ENCODE measurements at regions not wholly inside any gene's neighbourhood (a gene's known extent, or its start where the extent isn't known, plus 50 kb on each side); places are given as distances from the start of the nearest gene placed in this dataset.
"Not testable (repeated sequence)": the region's sequence is repeated elsewhere in the genome, so short reads cannot be mapped to it uniquely, and the experiment has no call there.

GRCh38 chr14:27845241-27845850 lies 921.2 kb upstream of the FOXG1 start:
- no peaks in the 10 kb centered on the region for H3K36me3 ChIP-seq (ENCODE audit: control insufficient read depth in 2 of 2, insufficient read depth in 2 of 2, low read length in 1 of 2)
- WGBS, 2 donors, result 95 to 96% methylated on average over 48 to 54 of the region's 54 CpGs
- no peaks in the 10 kb centered on the region for H3K27me3 ChIP-seq (ENCODE audit: control insufficient read depth in 1 of 2, insufficient read depth in 2 of 2, low read length in 2 of 2)
- no peak overlapping the region for H3K27ac ChIP-seq (ENCODE audit: low read depth in 2 of 2, low read length in 1 of 2)
- no peak overlapping the region for H3K4me3 ChIP-seq (ENCODE audit: low read depth in 1 of 2, low read length in 2 of 2)
- no peaks in the 10 kb centered on the region for H3K4me1 ChIP-seq (ENCODE audit: control insufficient read depth in 2 of 2, insufficient read depth in 2 of 2, low read length in 1 of 2)
- peaks cover 5 to 6% of the 10 kb centered on the region in 2 donors for H3K9me3 ChIP-seq (ENCODE audit: control insufficient read depth in 2 of 2, insufficient read depth in 1 of 2, low read depth in 1 of 2, low read length in 1 of 2)

DNA sequence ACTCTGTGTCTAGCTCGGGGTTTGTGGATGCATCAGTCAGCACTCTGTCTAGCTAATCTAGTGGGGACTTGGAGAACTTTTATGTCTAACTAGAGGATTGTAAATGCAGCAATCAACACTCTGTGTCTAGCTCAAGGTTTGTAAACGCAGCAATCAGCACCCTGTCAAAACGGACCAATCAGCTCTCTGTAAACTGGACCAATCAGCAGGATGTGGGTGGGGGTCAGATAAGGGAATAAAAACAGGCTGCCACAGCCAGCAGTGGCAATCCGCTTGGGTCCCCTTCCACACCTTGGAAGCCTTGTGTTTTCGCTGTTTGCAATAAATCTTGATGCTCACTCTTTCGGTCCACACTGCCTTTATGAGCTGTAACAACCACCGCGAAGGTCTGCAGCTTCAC lies 920.7 kb upstream of the FOXG1 start:
- Histone ChIP-seq H3K9me3 (ENCODE audit: control insufficient read depth in 2 of 2, insufficient read depth in 1 of 2, low read depth in 1 of 2, low read length in 1 of 2) (peaks cover 5 to 6% of the 10 kb centered on the region in 2 donors), H3K36me3 (ENCODE audit: control insufficient read depth in 2 of 2, insufficient read depth in 2 of 2, low read length in 1 of 2) (no peaks in the 10 kb centered on the region), H3K4me1 (ENCODE audit: control insufficient read depth in 2 of 2, insufficient read depth in 2 of 2, low read length in 1 of 2) (no peaks in the 10 kb centered on the region), H3K4me3 (ENCODE audit: low read depth in 1 of 2, low read length in 2 of 2) (no peak overlapping the region), H3K27ac (ENCODE audit: low read depth in 2 of 2, low read length in 1 of 2) (no peak overlapping the region), H3K27me3 (ENCODE audit: control insufficient read depth in 1 of 2, insufficient read depth in 2 of 2, low read length in 2 of 2) (no peaks in the 10 kb centered on the region)
- WGBS, 2 donors, result 86 to 87% methylated on average over 8 of the region's 8 CpGs

GRCh38 chr14:27847480-27847879 lies 919.1 kb upstream of the FOXG1 start:
- H3K4me3 ChIP-seq (ENCODE audit: low read depth in 1 of 2, low read length in 2 of 2); H3K4me1 ChIP-seq (ENCODE audit: control insufficient read depth in 2 of 2, insufficient read depth in 2 of 2, low read length in 1 of 2); H3K27me3 ChIP-seq (ENCODE audit: control insufficient read depth in 1 of 2, insufficient read depth in 2 of 2, low read length in 2 of 2); H3K36me3 ChIP-seq (ENCODE audit: control insufficient read depth in 2 of 2, insufficient read depth in 2 of 2, low read length in 1 of 2); H3K27ac ChIP-seq (ENCODE audit: low read depth in 2 of 2, low read length in 1 of 2); H3K9me3 ChIP-seq (ENCODE audit: control insufficient read depth in 2 of 2, insufficient read depth in 1 of 2, low read depth in 1 of 2, low read length in 1 of 2): not testable (repeated sequence)
- WGBS, 2 donors, result 94 to 95% methylated on average over 1 of the region's 1 CpG

DNA sequence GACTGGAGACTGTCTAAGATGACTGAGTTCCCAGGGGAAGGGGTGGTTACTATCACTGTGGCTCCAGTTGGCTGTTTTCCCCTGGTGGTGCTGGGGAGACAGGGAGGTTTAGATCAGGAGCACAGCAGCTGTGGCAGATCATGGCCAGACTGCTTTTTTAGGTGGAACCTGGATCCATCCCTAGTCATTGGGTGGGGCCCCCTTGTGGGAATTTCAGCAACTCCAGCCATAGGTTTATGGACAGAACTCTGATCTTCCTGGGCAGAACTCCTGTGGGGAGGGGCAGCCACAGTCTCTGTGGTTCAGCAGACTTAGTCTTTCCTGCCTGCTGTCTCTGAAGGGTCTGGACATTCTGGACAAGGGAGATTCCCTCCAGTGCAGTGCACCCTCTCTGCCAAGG lies 917.4 kb upstream of the FOXG1 start:
- not testable (repeated sequence) for H3K4me3 ChIP-seq (ENCODE audit: low read depth in 1 of 2, low read length in 2 of 2); H3K9me3 ChIP-seq (ENCODE audit: control insufficient read depth in 2 of 2, insufficient read depth in 1 of 2, low read depth in 1 of 2, low read length in 1 of 2); H3K36me3 ChIP-seq (ENCODE audit: control insufficient read depth in 2 of 2, insufficient read depth in 2 of 2, low read length in 1 of 2); H3K4me1 ChIP-seq (ENCODE audit: control insufficient read depth in 2 of 2, insufficient read depth in 2 of 2, low read length in 1 of 2); H3K27me3 ChIP-seq (ENCODE audit: control insufficient read depth in 1 of 2, insufficient read depth in 2 of 2, low read length in 2 of 2)
- H3K27ac ChIP-seq (ENCODE audit: low read depth in 2 of 2, low read length in 1 of 2), result peak overlapping the region in 1 of 2 donors; percentile 82

DNA sequence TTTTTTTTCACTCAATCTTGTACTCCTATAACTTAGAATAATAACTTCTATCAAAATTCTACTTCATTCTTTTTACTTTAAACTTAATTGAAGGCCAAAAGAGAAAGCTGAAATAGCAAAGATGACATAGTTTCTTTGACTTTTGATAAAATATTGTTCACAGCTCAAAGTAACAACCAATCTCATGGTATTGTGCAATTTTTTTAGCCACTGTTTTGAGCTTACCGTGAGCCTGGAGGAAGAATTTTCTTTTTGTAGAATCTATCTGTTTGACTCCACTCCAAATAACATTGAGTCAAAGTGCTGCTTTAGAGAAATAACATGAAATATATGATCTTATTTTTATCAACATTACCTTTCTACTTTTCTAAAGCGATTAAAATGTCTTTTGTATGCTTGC lies 903.9 kb upstream of the FOXG1 start:
- H3K9me3 ChIP-seq (ENCODE audit: control insufficient read depth in 2 of 2, insufficient read depth in 1 of 2, low read depth in 1 of 2, low read length in 1 of 2), result no peaks in the 10 kb centered on the region
- no peaks in the 10 kb centered on the region for H3K36me3 ChIP-seq (ENCODE audit: control insufficient read depth in 2 of 2, insufficient read depth in 2 of 2, low read length in 1 of 2)
- WGBS, 2 donors, result 79 to 80% methylated on average over 2 of the region's 2 CpGs
- no peaks in the 10 kb centered on the region for H3K4me1 ChIP-seq (ENCODE audit: control insufficient read depth in 2 of 2, insufficient read depth in 2 of 2, low read length in 1 of 2)
- H3K4me3 ChIP-seq (ENCODE audit: low read depth in 1 of 2, low read length in 2 of 2), result no peak overlapping the region
- no peak overlapping the region for H3K27ac ChIP-seq (ENCODE audit: low read depth in 2 of 2, low read length in 1 of 2)
- H3K27me3 ChIP-seq (ENCODE audit: control insufficient read depth in 1 of 2, insufficient read depth in 2 of 2, low read length in 2 of 2), result no peaks in the 10 kb centered on the region

DNA sequence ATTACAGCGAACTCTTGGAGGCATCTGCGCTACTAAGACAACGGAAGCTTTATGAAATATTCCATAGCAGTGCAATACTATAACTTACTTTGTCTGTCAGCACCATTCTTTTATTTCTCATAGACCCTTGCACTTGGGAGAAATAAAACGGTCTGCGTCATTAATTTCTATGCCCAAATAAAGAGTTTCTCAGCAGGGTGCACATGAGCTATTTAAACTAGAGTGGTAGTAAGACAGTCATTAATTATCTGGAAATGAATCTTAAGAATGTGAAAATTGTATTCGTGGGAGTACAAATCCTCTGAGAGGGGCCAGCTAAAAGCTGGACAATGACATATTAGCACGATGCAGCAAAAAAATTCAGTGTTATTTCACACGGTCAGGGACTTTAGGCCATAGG lies 903.4 kb upstream of the FOXG1 start:
- 80% methylated on average over 8 of the region's 8 CpGs for WGBS, 2 donors
- Histone ChIP-seq H3K4me3 (ENCODE audit: low read depth in 1 of 2, low read length in 2 of 2) (no peak overlapping the region), H3K27ac (ENCODE audit: low read depth in 2 of 2, low read length in 1 of 2) (no peak overlapping the region), H3K4me1 (ENCODE audit: control insufficient read depth in 2 of 2, insufficient read depth in 2 of 2, low read length in 1 of 2) (no peaks in the 10 kb centered on the region), H3K27me3 (ENCODE audit: control insufficient read depth in 1 of 2, insufficient read depth in 2 of 2, low read length in 2 of 2) (no peaks in the 10 kb centered on the region), H3K36me3 (ENCODE audit: control insufficient read depth in 2 of 2, insufficient read depth in 2 of 2, low read length in 1 of 2) (no peaks in the 10 kb centered on the region), H3K9me3 (ENCODE audit: control insufficient read depth in 2 of 2, insufficient read depth in 1 of 2, low read depth in 1 of 2, low read length in 1 of 2) (no peaks in the 10 kb centered on the region)

- Histone ChIP-seq H3K27me3 (ENCODE audit: control insufficient read depth in 1 of 2, insufficient read depth in 2 of 2, low read length in 2 of 2) (no peaks in the 10 kb centered on the region), H3K4me3 (ENCODE audit: low read depth in 1 of 2, low read length in 2 of 2) (no peak overlapping the region), H3K4me1 (ENCODE audit: control insufficient read depth in 2 of 2, insufficient read depth in 2 of 2, low read length in 1 of 2) (no peaks in the 10 kb centered on the region), H3K9me3 (ENCODE audit: control insufficient read depth in 2 of 2, insufficient read depth in 1 of 2, low read depth in 1 of 2, low read length in 1 of 2) (no peaks in the 10 kb centered on the region), H3K36me3 (ENCODE audit: control insufficient read depth in 2 of 2, insufficient read depth in 2 of 2, low read length in 1 of 2) (no peaks in the 10 kb centered on the region), H3K27ac (ENCODE audit: low read depth in 2 of 2, low read length in 1 of 2) (no peak overlapping the region)
These were observed 885.5 kb upstream of the FOXG1 start for GRCh38 chr14:27881063-27881462.

GRCh38 chr14:27881646-27882045 lies 884.9 kb upstream of the FOXG1 start:
- no peak overlapping the region for H3K4me3 ChIP-seq (ENCODE audit: low read depth in 1 of 2, low read length in 2 of 2)
- H3K27me3 ChIP-seq (ENCODE audit: control insufficient read depth in 1 of 2, insufficient read depth in 2 of 2, low read length in 2 of 2), result no peaks in the 10 kb centered on the region
- H3K27ac ChIP-seq (ENCODE audit: low read depth in 2 of 2, low read length in 1 of 2), result no peak overlapping the region
- no peaks in the 10 kb centered on the region for H3K36me3 ChIP-seq (ENCODE audit: control insufficient read depth in 2 of 2, insufficient read depth in 2 of 2, low read length in 1 of 2)
- no peaks in the 10 kb centered on the region for H3K9me3 ChIP-seq (ENCODE audit: control insufficient read depth in 2 of 2, insufficient read depth in 1 of 2, low read depth in 1 of 2, low read length in 1 of 2)
- WGBS, 2 donors, result 56 to 58% methylated on average over 4 of the region's 4 CpGs
- no peaks in the 10 kb centered on the region for H3K4me1 ChIP-seq (ENCODE audit: control insufficient read depth in 2 of 2, insufficient read depth in 2 of 2, low read length in 1 of 2)

DNA sequence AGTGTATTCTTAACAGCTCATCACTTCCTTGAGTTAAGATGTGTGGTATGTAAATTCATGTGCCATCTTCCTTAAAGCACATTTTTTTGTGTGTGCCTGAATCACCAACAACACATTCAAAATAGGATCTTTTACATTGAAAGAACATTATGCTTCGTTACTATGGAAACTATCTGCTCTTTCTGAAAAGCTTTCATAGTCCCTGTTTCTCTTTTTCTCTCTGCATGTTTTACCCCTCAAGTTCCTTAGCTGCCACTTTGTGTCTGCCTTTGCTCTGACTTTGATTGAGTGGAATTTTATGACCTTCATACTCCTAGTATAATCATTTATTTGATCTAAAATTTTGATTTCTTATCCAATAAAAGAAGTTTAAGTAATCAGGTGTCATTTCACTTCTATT lies 880.3 kb upstream of the FOXG1 start:
- Histone ChIP-seq H3K27me3 (ENCODE audit: control insufficient read depth in 1 of 2, insufficient read depth in 2 of 2, low read length in 2 of 2) (no peaks in the 10 kb centered on the region), H3K9me3 (ENCODE audit: control insufficient read depth in 2 of 2, insufficient read depth in 1 of 2, low read depth in 1 of 2, low read length in 1 of 2) (no peaks in the 10 kb centered on the region), H3K36me3 (ENCODE audit: control insufficient read depth in 2 of 2, insufficient read depth in 2 of 2, low read length in 1 of 2) (no peaks in the 10 kb centered on the region), H3K27ac (ENCODE audit: low read depth in 2 of 2, low read length in 1 of 2) (no peak overlapping the region), H3K4me1 (ENCODE audit: control insufficient read depth in 2 of 2, insufficient read depth in 2 of 2, low read length in 1 of 2) (no peaks in the 10 kb centered on the region), H3K4me3 (ENCODE audit: low read depth in 1 of 2, low read length in 2 of 2) (no peak overlapping the region)
- WGBS, 2 donors, result 65 to 73% methylated on average over 1 of the region's 1 CpG

DNA sequence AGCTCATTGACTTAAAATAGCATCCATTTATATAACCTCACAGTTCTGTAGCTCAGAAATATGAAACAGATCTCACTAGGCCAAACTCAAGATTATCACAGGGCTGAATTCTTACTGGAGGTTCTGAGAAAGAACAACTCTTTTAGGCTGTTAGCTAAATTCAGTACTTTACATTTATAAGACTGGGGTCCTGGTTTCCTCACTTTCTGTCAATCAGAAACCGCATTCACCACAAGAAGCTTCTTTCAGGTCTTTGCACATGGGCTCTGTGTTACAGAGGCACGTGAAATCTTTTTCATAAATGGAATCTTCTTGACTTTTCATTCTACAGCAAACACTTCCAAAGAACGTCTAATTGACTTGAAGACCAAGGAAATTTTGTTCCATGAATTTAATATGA lies 876.3 kb upstream of the FOXG1 start:
- H3K36me3 ChIP-seq (ENCODE audit: control insufficient read depth in 2 of 2, insufficient read depth in 2 of 2, low read length in 1 of 2), result no peaks in the 10 kb centered on the region
- no peak overlapping the region for H3K4me3 ChIP-seq (ENCODE audit: low read depth in 1 of 2, low read length in 2 of 2)
- 81 to 85% methylated on average over 3 of the region's 3 CpGs for WGBS, 2 donors
- no peak overlapping the region for H3K27ac ChIP-seq (ENCODE audit: low read depth in 2 of 2, low read length in 1 of 2)
- H3K27me3 ChIP-seq (ENCODE audit: control insufficient read depth in 1 of 2, insufficient read depth in 2 of 2, low read length in 2 of 2), result no peaks in the 10 kb centered on the region
- no peaks in the 10 kb centered on the region for H3K9me3 ChIP-seq (ENCODE audit: control insufficient read depth in 2 of 2, insufficient read depth in 1 of 2, low read depth in 1 of 2, low read length in 1 of 2)
- H3K4me1 ChIP-seq (ENCODE audit: control insufficient read depth in 2 of 2, insufficient read depth in 2 of 2, low read length in 1 of 2), result no peaks in the 10 kb centered on the region

Measured in esophagus (tissue), 2 donors.